Activated CD4-positive, alpha-beta T cell treated with anti-CD3 and anti-CD28 coated beads, Interleukin-2, amount 50 U/mL, for 24 hours (primary cell): ENCODE measurements at regions not wholly inside any gene's neighbourhood (a gene's known extent, or its start where the extent isn't known, plus 50 kb on each side); places are given as distances from the start of the nearest gene placed in this dataset.
"Not testable (repeated sequence)": the region's sequence is repeated elsewhere in the genome, so short reads cannot be mapped to it uniquely, and the experiment has no call there.

Experiments used
- DNase-seq, 2 donors: peaks; one replicate each; pipeline ENCODE4 v3.0.0-alpha.2; 2020; ENCODE audit warnings: low read depth in 1 of 2, low spot score in 1 of 2

DNA sequence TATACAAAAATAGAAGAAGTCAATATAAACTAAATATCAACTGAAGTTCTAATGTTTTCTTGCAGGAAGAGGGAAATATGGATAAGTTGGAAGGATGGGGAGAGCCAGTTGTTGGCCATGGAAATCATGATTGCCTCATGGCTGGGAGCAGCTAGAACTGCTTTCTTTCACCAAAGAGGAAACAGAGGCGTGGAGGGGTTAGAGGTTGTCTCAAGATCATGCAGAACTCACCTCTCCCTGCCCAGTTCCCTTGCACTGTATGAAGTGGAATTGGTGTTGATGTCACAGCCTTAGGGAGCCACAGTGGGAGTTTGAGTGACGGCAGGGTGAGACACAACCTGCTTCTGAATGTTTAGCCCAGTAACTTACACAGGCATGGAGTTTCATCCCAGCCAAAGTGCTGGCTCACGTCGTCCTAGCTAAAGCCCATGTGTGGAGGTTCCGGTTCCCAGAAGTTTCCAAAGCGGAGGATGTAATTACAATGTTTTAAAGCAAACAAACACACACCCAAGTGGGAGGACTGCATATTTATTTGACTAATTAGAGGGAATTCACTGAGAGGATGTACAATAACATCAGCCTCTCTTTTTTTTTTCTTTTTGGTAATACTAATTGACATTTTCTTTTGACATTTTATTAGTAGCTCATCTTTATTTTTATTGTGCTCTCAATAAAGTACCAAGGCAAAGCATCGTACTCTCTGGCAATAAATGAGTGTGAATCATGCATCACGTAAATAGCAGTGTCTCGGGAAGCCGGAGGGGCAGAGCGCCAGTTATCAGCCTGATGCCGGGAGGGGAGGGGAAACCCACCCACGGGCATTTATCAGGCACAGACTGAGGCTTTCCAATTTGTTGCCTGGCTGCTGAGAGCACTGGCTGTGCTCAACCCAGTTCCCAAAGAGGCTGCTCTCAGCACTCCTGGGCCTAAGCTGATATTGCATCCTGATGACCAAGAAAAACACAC lies 118.7 kb upstream of the CDH5 start:
- DNase-seq = no peak

DNA sequence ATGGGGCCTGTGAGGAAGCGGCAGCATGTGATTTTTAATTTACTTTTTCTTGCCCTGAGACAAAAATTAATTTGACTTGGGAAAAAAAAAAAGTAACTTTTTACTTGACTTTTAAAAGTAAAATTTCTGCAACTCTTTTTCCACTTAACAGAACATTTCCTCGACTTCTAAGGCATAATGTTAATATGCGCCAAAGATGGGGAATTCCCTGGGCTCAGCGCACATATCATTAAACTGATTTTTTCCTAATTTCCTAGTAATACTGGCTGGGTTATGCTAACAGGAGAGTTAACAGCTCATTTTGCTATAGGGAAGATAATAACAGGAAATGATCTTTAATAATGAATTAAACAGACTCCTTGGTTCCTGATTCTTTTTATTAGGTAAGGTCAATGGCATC lies 120.6 kb upstream of the CDH5 start:
- DNase-seq = no peak

- DNase-seq = no peak
Observed at GRCh38 chr16:66245072-66245471, 121.4 kb upstream of the CDH5 start.

DNA sequence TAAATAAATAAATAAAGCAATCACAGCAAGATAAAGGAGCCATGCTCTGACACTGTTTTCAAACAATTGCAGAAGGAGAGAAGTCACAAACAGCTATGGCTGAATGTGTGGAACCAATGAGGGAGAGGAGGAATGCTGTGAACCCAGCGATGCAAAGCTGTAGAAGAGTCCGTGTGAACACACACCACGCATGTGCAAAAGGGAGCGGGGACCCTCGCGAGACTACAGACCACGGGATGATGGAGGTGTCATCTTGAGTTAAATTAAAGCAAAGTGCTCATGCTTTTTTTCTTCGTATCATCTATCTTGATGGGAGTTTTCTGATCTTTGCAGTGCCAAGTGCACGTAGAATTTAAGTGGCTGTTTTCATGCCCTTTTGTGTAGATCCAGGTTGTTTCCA lies 123.8 kb upstream of the CDH5 start:
- no peak for DNase-seq

GRCh38 chr16:66242206-66242605 lies 124.3 kb upstream of the CDH5 start:
- not testable (repeated sequence) for DNase-seq

DNA sequence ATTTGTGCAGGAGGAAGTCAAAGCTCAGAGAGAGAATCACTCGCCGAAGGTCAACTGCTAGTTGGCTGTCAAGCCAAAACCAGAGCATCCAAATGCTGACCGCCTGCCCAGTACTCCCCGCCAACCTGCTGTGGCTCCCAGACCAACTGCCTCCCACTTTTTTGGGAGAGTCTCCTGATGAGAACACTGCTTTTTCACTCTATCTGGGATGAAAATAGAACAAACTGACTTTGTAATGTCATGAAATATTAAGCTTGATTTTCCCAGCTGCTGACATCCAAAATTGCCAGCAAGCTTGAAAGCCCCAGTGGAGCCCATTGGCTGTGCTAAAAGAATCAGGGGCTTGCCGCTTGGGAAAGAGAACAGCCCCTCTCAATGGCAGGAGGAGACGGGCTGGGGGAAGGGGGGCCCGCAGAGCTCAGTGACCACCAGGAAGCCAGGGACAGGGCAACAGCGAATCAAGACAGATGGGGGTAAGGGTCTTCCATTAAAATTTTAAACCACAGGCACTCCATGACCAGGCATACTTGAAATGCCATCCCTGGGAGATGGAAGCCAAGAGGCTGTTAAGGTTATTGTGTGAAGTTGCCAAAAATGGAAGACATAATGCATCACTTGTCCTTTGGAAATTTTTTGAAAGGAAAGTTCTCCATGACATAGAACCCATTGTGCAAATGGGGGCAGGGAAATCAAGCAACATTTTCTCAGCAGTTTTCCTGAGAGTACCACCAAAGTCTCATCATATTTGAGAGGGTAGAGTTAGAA lies 125.7 kb upstream of the CDH5 start:
- DNase-seq = no peak

DNA sequence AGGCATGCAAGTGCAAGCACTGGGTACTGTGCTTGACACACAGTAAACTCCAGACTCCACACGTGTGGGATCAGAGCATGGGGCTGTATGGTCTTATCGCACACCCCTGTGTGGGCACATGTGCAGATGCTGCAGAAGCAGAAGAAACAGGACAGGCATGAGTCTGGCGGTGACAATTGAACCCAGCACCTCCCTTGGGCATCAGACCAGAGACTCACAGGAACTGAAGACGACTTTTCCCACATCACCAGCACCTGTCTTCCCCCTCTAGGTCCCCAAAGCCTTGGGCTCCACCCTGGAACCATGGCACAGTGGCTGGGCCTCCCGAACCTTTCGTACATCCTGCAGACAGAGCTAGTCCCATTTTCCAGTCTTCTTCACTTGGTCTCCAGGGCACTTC lies 126.4 kb upstream of the CDH5 start:
- DNase-seq = no peak

DNA sequence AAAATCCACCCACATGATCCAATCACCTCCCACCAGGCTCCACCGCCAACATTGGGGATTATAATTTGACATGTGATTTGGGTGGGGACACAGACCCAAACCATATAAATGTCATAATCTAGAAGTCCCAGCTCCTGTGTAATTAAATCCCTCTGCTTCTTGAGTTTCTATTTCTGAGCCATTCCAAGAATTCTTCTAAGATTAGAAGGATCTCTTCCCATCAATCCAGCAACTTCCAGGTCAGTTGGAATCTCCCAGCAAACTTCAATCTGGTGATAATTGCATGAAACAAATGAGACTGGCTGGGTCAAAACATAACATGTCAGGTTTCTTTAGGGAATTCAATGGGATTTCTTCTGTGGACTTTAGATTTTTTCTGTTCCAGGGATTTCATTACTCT lies 127.8 kb upstream of the CDH5 start:
- DNase-seq = no peak

- DNase-seq = no peak
Observed at GRCh38 chr16:66236301-66236700, 130.2 kb upstream of the CDH5 start.

GRCh38 chr16:66231452-66232160 lies 134.9 kb upstream of the CDH5 start:
- no peak for DNase-seq

DNA sequence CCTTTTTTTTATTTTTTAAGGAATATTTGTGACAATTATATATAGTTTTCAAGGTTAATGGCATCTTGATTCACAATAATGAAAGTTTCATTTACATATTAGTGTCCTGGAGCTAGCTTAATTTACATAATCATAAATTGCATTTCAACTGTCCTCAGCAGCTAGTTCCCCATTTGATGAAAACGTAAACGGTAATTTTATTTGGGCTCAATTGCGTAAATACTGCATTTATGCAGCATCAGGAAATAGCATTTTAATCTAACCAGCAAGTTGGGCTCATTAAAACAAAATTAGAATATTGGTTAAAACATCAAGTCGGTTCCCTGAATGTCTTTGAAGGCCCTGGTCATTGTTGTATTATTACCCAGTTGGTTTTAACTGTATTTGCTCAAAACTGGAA lies 136.8 kb upstream of the CDH5 start:
- DNase-seq = no peak

DNA sequence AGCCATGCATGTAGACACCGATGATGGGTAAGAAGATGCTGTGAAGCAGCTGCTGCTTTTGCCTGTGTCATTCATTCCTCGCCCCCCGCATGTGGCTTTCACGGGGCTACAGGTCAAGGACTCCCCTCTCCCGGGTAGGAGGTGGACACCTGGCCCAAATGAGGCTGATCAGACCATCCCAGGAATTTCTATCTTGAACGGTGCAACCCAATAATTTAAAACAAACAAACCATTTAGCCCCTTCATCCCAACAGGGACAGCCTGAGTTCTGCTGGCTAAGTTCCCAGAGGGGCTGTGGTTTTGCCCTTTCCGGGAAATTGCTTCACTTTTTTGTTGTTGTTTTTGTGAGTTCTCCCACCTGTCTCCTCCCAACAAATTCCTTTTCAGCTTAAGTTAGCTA lies 137.7 kb upstream of the CDH5 start:
- no peak for DNase-seq

GRCh38 chr16:66227766-66228530 lies 138.5 kb upstream of the CDH5 start:
- no peak for DNase-seq

DNA sequence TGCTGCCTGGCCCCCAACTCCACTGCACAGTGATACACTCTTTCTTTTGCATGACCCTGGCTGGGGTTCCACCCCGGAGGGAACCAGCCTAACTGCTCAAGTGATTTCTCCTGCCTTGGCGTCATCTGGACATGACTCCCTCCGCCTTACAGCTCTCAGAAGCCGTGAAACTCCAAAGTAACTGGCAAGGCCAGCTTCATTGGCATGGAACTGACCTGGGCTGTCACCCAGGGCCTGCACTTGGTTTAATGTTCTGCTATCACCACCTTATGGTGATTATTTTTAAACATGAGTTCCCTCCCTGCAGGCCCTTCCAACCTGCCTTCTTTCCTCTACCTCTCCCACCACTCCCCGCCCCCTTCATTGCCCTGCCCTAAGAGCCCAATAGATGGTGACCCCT lies 139.7 kb upstream of the CDH5 start:
- DNase-seq = no peak

- no peak for DNase-seq
Observed at GRCh38 chr16:66225696-66226095, 140.8 kb upstream of the CDH5 start.

- DNase-seq = no peak
Observed at GRCh38 chr16:66224626-66225025, 141.9 kb upstream of the CDH5 start.

DNA sequence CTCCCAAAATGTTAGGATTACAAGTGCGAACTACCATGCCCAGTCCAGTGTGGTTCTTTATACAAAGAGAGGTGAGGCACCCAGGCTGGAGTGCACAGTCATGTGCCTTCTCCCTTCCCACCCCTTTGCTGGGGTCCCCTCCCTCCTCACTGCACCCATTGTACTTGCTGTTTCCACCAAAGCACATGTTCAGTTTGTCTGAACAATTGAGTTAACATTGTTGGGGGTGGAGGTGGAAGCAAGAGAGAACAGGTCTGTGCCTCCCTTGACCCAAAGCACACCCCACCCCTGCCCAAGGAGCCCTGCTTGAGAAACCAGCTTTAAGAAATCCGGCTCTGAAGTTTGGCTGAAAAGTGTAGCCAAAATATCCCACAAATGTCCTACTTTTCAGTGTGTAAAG lies 142.3 kb upstream of the CDH5 start:
- no peak for DNase-seq

DNA sequence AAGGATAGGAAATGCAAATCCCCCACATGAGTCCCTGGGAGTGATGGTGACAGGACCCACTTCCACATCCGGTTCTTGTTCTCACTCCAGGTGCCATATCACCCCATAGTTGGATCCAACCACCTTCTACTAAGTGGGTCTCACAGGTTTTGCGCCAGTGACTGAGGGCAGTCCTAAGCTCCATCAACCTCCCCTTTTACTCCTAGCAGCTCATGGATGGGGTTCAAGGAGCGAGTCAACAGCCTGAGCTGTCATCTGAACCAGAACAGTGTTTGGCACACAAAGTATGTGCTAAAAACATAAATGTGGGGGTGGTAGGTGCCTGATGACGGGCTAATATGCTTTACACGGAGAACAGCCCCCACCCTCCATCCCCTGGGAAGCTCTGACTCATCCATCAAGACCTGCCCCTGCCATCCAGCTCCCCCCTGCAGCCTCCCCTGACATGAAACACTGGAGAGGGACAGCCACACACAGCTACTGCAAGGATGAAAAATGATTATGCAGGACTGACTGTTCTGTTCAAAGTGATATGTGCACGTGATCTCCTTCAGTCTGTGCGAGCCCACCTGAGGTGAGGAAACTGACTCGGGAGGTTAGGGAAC lies 143.2 kb upstream of the CDH5 start:
- no peak for DNase-seq

GRCh38 chr16:66222756-66223155 lies 143.7 kb upstream of the CDH5 start:
- DNase-seq = no peak

DNA sequence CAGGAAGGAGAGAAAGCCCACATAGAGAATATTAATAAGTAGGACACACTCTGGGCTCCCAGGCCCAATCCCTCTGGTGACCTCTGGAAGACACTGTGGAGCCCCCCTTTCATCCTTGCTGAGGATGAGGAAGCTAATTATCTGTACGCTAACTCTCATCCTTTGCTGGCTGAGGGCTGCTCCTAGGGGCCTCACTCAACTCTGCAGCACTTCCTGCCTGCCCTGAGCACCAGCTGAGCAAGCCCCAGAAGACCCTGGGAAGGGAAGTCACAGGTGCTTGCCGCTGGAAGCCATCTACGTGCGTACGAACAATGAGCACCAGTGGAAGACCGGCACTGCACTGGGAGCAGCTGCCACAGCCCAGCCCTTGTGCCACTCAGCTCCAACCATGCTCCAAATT lies 145.8 kb upstream of the CDH5 start:
- no peak for DNase-seq

DNA sequence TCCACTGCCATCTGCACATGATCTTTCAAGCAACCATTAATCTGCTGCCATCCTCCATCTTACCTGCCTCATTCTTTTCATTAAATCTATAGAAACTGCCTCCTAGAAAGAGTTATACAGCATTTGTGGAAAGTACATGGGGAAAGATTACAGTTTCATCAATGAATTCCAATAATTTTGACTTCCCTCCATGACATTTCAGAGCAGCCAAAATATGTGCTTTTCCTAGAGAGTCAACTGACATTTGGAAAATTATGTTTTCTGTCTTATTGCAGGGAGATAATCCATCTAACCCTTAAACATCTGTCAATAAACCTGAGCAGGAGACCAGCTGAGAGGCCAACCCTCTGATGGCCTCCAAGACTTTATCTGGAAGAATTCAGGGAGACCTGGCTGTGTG lies 147.0 kb upstream of the CDH5 start:
- no peak for DNase-seq
